Islet of Langerhans (tissue), 1 donor: ENCODE measurements at regions not wholly inside any gene's neighbourhood (a gene's known extent, or its start where the extent isn't known, plus 50 kb on each side); places are given as distances from the start of the nearest gene placed in this dataset.
A peak's percentile ranks its signal among the peaks of the same experiment; 100 is the strongest.
"Not testable (repeated sequence)": the region's sequence is repeated elsewhere in the genome, so short reads cannot be mapped to it uniquely, and the experiment has no call there.

Source experiments
- FAIRE-seq: peaks from one replicate; lab custom pipeline; 2011; peaks lifted over from hg19 to GRCh38; lab: Jason Lieb, UNC

GRCh38 chrX:81857192-81857591 lies 655.3 kb downstream of the SH3BGRL start:
- no peak for FAIRE-seq

- no peak for FAIRE-seq
These were observed 665.0 kb downstream of the SH3BGRL start for GRCh38 chrX:81866873-81867272.

GRCh38 chrX:81868979-81869378 lies 667.1 kb downstream of the SH3BGRL start:
- no peak for FAIRE-seq

- FAIRE-seq = no peak
These were observed 672.9 kb downstream of the SH3BGRL start for GRCh38 chrX:81874807-81875206.

- no peak for FAIRE-seq
These were observed 673.9 kb downstream of the SH3BGRL start for GRCh38 chrX:81875800-81876199.

GRCh38 chrX:81876437-81876836 lies 674.5 kb downstream of the SH3BGRL start:
- FAIRE-seq = no peak

- FAIRE-seq = no peak
These were observed 688.6 kb downstream of the SH3BGRL start for GRCh38 chrX:81890521-81890920.

- FAIRE-seq = no peak
These were observed 698.6 kb downstream of the SH3BGRL start for GRCh38 chrX:81900522-81900921.

GRCh38 chrX:81925812-81926211 lies 723.9 kb downstream of the SH3BGRL start:
- FAIRE-seq = no peak

GRCh38 chrX:81945911-81946310 lies 744.0 kb downstream of the SH3BGRL start:
- not testable (repeated sequence) for FAIRE-seq

GRCh38 chrX:81957318-81957717 lies 755.4 kb downstream of the SH3BGRL start:
- FAIRE-seq = no peak

- FAIRE-seq = peak; percentile 93
These were observed 756.1 kb downstream of the SH3BGRL start for GRCh38 chrX:81957900-81958545.

- no peak for FAIRE-seq
These were observed 758.1 kb downstream of the SH3BGRL start for GRCh38 chrX:81959964-81960363.

- not testable (repeated sequence) for FAIRE-seq
These were observed 772.5 kb downstream of the SH3BGRL start for GRCh38 chrX:81974413-81974812.

GRCh38 chrX:81979806-81980515 lies 778.1 kb downstream of the SH3BGRL start:
- FAIRE-seq = no peak

- not testable (repeated sequence) for FAIRE-seq
These were observed 785.3 kb downstream of the SH3BGRL start for GRCh38 chrX:81987217-81987616.

GRCh38 chrX:81996166-81996565 lies 794.3 kb downstream of the SH3BGRL start:
- FAIRE-seq = no peak

GRCh38 chrX:82029571-82030218 lies 827.8 kb downstream of the SH3BGRL start:
- no peak for FAIRE-seq

GRCh38 chrX:82031250-82031649 lies 829.3 kb downstream of the SH3BGRL start:
- no peak for FAIRE-seq

GRCh38 chrX:82038793-82039192 lies 836.9 kb downstream of the SH3BGRL start:
- FAIRE-seq = no peak

GRCh38 chrX:82041034-82041433 lies 839.1 kb downstream of the SH3BGRL start:
- FAIRE-seq = no peak

GRCh38 chrX:82058728-82059127 lies 856.8 kb downstream of the SH3BGRL start:
- FAIRE-seq = no peak

- no peak for FAIRE-seq
These were observed 869.0 kb downstream of the SH3BGRL start for GRCh38 chrX:82070948-82071347.
